ENCODE measurements at regions not wholly inside any gene's neighbourhood (a gene's known extent, or its start where the extent isn't known, plus 50 kb on each side); places are given as distances from the start of the nearest gene placed in this dataset.
"Not testable (repeated sequence)": the region's sequence is repeated elsewhere in the genome, so short reads cannot be mapped to it uniquely, and the experiment has no call there.

DNA sequence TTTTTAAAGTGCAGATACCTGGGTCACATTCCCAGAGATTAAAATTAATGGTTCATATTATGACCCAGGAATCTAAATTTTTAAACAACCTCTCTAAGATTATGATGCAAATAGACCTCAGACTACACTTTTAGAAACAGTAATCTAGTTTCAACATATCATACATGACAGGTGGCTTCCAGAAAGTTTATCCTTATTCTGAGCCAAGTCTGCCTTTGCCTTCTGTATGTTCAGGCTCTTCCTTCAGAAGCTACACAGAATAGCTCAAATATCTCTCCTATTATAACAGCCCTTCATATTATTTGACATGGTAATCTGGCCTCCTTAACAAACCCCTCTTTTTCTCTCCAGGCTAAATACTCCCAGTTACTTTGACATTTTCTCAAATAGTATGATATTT, 101.9 kb downstream of the FZD1 start:
- CTCF ChIA-PET: no interaction called here
- H3K9me3 Mint-ChIP-seq: no peaks in the 10 kb centered on the region
- POLR2A ChIA-PET: no interaction called here
- no peaks in the 10 kb centered on the region for H3K4me1 Mint-ChIP-seq
- H3K27me3 Mint-ChIP-seq: no peaks in the 10 kb centered on the region
- H3K36me3 Mint-ChIP-seq (ENCODE audit: low read depth): no peaks in the 10 kb centered on the region
- DNase-seq: no peak
- H3K27ac Mint-ChIP-seq: no peak overlapping the region
- H3K4me3 Mint-ChIP-seq: no peak overlapping the region

DNA sequence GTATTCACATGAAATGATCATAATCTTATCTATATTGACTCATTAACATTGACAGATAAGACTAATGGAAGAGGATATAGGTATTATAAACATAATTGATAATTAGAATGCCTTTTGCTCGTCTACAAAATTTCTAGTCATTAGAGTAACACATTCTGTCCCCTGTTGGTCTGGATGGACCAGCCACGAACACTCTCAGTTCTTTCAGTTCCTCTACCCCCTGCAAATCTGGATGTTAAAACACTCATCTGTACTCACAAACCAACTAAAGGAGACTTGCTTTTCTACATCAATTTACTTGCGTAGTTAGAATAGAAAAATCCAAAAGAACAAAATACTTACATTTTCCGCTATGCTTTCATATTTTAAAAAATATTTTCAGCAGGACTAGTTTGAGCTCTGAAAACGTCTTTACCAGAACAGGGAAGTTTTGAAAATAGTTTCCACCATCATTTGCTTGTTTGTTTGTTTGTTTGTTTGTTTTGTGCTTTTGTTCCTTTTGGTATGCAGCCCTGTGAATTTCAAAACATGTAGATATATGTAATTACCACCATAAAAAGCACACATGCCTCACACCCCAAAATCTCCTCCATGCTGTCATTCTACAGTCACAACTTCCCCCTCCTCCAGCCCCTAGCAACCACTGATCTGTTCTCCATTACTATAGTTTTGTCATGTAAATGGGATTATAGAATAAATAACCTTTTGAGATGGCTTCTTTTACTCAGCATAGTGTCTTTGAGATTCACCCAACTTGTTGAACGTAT, 103.8 kb downstream of the FZD1 start:
- no peaks in the 10 kb centered on the region for H3K27me3 Mint-ChIP-seq
- H3K27ac Mint-ChIP-seq: no peak overlapping the region
- no peaks in the 10 kb centered on the region for H3K36me3 Mint-ChIP-seq (ENCODE audit: low read depth)
- DNase-seq: no peak
- POLR2A ChIA-PET: no interaction called here
- no peak overlapping the region for H3K4me3 Mint-ChIP-seq
- H3K4me1 Mint-ChIP-seq: no peaks in the 10 kb centered on the region
- CTCF ChIA-PET: no interaction called here
- H3K9me3 Mint-ChIP-seq: no peaks in the 10 kb centered on the region

DNA sequence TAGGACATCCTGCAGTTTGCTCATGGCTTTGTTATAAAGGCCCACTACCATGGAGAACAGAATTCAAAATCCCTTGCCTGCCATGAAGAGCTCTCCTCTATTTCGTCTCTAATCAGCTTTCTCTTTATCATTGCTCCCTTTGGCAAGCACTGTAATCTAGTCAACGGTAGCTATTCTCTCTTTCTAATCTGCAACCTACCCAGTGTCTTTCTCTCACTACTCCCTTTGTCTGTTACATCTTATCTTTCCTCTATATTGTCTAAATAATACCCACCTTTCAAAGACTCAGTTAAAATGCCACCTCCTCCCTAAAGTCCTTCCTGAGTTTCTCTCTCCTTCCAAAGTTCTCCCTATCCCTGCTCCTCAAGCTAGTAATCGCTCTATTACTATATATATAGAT, 108.1 kb downstream of the FZD1 start:
- Mint-ChIP-seq H3K9me3 (no peaks in the 10 kb centered on the region), H3K4me1 (no peaks in the 10 kb centered on the region), H3K27me3 (no peaks in the 10 kb centered on the region), H3K4me3 (no peak overlapping the region), H3K36me3 (ENCODE audit: low read depth) (no peaks in the 10 kb centered on the region), H3K27ac (no peak overlapping the region)
- no peak for DNase-seq
- ChIA-PET CTCF (interaction anchor here (0.6 to 1.1 kb wide), 2 partner anchors 13 to 253 kb away, joined by 4 to 7 read pairs; no protein-coding TSS in a partner anchor), POLR2A (no interaction called here)

DNA sequence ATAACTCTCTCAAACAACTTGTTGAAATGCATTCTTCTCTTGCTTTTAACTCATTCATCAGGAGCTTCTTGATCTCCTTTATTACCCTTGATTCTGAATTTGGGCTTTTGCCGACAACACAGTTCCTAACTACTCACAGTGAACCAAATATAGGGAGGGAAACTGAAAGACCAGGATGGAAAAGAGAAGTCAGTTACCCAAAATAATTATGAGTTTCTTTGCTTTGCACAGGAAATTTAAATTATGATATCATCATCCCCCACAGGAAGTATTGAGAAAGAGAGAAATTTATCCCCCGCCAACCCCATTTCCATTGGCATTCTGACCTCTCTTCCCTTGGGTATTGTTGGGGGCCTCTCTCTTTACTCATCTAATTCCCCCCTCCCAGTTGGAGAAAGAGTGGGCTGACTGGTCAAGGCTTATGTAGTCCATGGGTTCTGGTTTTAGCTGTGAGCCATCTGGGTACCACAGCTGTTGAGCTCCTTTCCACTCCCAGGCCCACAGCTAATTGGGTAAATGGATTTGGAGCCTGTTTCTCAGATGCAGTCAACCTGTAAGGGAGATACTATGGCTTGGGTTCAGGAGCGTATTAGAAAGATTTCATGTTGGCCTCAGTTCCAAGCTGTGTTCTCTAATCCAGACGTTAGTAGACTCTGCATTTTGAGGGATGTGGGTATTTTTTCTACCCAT, 109.0 kb downstream of the FZD1 start:
- no peak overlapping the region for H3K27ac Mint-ChIP-seq
- no peaks in the 10 kb centered on the region for H3K9me3 Mint-ChIP-seq
- no peak for DNase-seq
- H3K4me1 Mint-ChIP-seq: no peaks in the 10 kb centered on the region
- no peak overlapping the region for H3K4me3 Mint-ChIP-seq
- POLR2A ChIA-PET: no interaction called here
- no peaks in the 10 kb centered on the region for H3K27me3 Mint-ChIP-seq
- no peaks in the 10 kb centered on the region for H3K36me3 Mint-ChIP-seq (ENCODE audit: low read depth)
- CTCF ChIA-PET: interaction anchor here (1.1 kb wide), 1 partner anchor 12 kb away, joined by 4 read pairs; no protein-coding TSS in a partner anchor

GRCh38 chr7:91374321-91374989, 110.2 kb downstream of the FZD1 start:
- Mint-ChIP-seq H3K27ac (no peak overlapping the region), H3K36me3 (ENCODE audit: low read depth) (no peaks in the 10 kb centered on the region), H3K4me3 (no peak overlapping the region), H3K9me3 (peaks cover under 1% of the 10 kb centered on the region), H3K4me1 (no peaks in the 10 kb centered on the region), H3K27me3 (no peaks in the 10 kb centered on the region)
- no peak for DNase-seq
- ChIA-PET CTCF (no interaction called here), POLR2A (no interaction called here)

DNA sequence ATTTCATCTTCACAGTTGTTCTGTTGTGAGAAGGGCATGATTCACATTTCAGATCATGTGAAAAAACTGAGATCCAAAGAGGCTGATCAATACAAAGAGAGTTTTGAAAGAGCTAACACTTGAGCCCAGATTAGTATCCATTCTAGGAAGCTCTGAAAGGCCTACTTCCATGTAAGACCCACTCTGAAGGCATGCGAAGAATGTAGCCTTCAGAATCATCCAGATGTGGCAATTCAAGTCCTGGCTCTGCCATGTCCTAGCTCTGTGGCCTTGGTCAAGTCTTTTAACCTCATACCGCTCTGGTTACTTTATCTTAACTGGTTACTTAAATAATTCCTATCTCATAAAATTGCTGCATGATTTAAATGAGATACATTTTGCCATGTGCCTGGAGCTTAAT, 111.1 kb downstream of the FZD1 start:
- ChIA-PET POLR2A (no interaction called here), CTCF (no interaction called here)
- Mint-ChIP-seq H3K4me3 (no peak overlapping the region), H3K9me3 (peaks cover 1% of the 10 kb centered on the region), H3K27me3 (no peaks in the 10 kb centered on the region), H3K36me3 (ENCODE audit: low read depth) (no peaks in the 10 kb centered on the region), H3K4me1 (no peaks in the 10 kb centered on the region), H3K27ac (no peak overlapping the region)
- DNase-seq: no peak

DNA sequence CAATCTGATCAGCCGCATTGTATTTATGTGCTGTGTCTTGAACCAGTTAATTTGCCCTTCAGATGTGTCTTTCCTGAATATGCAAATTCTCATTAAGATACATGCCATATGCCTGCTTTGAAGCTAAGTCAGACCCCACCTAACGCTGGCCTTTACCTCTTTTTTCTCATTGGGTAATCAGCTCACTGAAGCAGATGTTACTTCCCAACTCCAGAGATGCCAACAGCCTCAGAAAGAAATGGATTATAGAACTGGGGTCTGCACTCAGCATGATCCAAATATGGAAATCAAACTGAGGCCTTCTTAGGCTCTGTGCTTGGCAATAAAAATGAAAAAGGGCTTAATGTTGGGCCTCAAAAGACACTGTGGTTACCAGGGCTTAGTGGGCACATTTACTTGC, 113.9 kb downstream of the FZD1 start:
- Mint-ChIP-seq H3K4me3 (no peak overlapping the region), H3K36me3 (ENCODE audit: low read depth) (no peaks in the 10 kb centered on the region), H3K9me3 (peaks cover 1% of the 10 kb centered on the region), H3K27me3 (no peaks in the 10 kb centered on the region), H3K4me1 (no peaks in the 10 kb centered on the region), H3K27ac (no peak overlapping the region)
- POLR2A ChIA-PET: no interaction called here
- no peak for DNase-seq
- CTCF ChIA-PET: no interaction called here

DNA sequence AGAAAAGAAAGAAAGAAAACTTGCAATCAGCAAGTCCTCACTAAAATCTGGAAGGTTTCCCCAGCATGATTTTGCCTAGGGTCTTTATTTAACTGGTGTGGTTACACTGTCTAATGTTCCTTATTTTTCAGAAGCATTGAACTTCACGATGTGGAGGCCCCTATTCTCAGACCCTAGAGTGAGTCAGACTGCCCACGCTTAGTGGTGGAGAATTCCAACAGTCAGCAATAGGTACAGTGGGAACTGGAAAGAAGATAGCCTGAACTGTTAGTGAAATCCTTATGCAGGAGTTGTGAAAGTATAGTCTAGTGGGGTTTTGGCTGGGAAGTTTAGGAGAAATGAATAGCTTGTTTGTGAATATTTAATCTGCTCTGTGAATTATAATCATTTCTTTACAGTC, 115.0 kb downstream of the FZD1 start:
- POLR2A ChIA-PET: no interaction called here
- H3K9me3 Mint-ChIP-seq: peaks cover 1% of the 10 kb centered on the region
- H3K27ac Mint-ChIP-seq: no peak overlapping the region
- no peak overlapping the region for H3K4me3 Mint-ChIP-seq
- H3K36me3 Mint-ChIP-seq (ENCODE audit: low read depth): no peaks in the 10 kb centered on the region
- CTCF ChIA-PET: no interaction called here
- H3K27me3 Mint-ChIP-seq: no peaks in the 10 kb centered on the region
- no peaks in the 10 kb centered on the region for H3K4me1 Mint-ChIP-seq
- DNase-seq: no peak

GRCh38 chr7:91379991-91380390, 115.8 kb downstream of the FZD1 start:
- H3K9me3 Mint-ChIP-seq: peaks cover 1% of the 10 kb centered on the region
- no peak overlapping the region for H3K4me3 Mint-ChIP-seq
- H3K27me3 Mint-ChIP-seq: no peaks in the 10 kb centered on the region
- CTCF ChIA-PET: no interaction called here
- POLR2A ChIA-PET: no interaction called here
- H3K4me1 Mint-ChIP-seq: no peaks in the 10 kb centered on the region
- DNase-seq: no peak
- no peak overlapping the region for H3K27ac Mint-ChIP-seq
- no peaks in the 10 kb centered on the region for H3K36me3 Mint-ChIP-seq (ENCODE audit: low read depth)

- H3K36me3 Mint-ChIP-seq (ENCODE audit: low read depth): no peaks in the 10 kb centered on the region
- no peak overlapping the region for H3K27ac Mint-ChIP-seq
- DNase-seq: no peak
- POLR2A ChIA-PET: no interaction called here
- H3K4me3 Mint-ChIP-seq: no peak overlapping the region
- H3K9me3 Mint-ChIP-seq: peaks cover 1% of the 10 kb centered on the region
- H3K27me3 Mint-ChIP-seq: no peaks in the 10 kb centered on the region
- CTCF ChIA-PET: no interaction called here
- H3K4me1 Mint-ChIP-seq: no peaks in the 10 kb centered on the region
These were observed 119.0 kb downstream of the FZD1 start for GRCh38 chr7:91383053-91383904.

DNA sequence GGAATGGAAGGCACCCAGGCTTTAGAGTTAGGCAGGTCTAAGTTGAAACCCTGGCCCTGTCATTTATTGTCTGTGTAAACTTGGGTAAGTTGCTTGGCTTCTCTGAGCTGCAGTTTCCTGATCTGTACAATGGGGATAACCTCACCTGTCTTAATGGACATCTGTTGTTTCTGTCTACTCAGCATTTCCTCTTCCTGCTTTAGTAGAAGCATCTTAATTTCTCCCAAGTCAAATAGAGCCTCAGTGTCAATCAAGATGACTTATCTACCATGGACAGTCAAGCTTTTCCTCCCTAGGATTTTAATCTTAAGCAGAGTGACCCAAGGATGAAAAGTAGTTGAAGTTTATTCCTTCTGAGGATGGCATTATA, 119.7 kb downstream of the FZD1 start:
- POLR2A ChIA-PET: no interaction called here
- CTCF ChIA-PET: no interaction called here
- no peak overlapping the region for H3K27ac Mint-ChIP-seq
- no peaks in the 10 kb centered on the region for H3K27me3 Mint-ChIP-seq
- DNase-seq: no peak
- H3K4me1 Mint-ChIP-seq: no peaks in the 10 kb centered on the region
- H3K36me3 Mint-ChIP-seq (ENCODE audit: low read depth): no peaks in the 10 kb centered on the region
- H3K4me3 Mint-ChIP-seq: no peak overlapping the region
- peaks cover 1% of the 10 kb centered on the region for H3K9me3 Mint-ChIP-seq

DNA sequence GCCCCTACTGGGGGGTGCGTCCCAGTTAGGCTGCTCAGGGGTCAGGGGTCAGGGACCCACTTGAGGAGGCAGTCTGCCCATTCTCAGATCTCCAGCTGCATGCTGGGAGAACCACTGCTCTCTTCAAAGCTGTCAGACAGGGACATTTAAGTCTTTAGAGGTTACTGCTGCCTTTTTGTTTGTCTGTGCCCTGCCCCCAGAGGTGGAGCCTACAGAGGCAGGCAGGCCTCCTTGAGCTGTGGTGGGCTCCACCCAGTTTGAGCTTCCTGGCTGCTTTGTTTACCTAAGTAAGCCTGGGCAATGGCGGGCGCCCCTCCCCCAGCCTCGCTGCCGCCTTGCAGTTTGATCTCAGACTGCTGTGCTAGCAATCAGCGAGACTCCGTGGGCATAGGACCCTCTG, 130.5 kb downstream of the FZD1 start:
- not testable (repeated sequence) for H3K27ac Mint-ChIP-seq

GRCh38 chr7:91395313-91395712, 131.1 kb downstream of the FZD1 start:
- H3K4me1 Mint-ChIP-seq, POLR2A ChIA-PET: not testable (repeated sequence)

More for the DNA sequence above, 130.5 kb downstream of the FZD1 start:
- DNase-seq; H3K36me3 Mint-ChIP-seq (ENCODE audit: low read depth); H3K9me3 Mint-ChIP-seq; H3K4me3 Mint-ChIP-seq; CTCF ChIA-PET; POLR2A ChIA-PET; H3K27me3 Mint-ChIP-seq; H3K4me1 Mint-ChIP-seq: not testable (repeated sequence)

More at GRCh38 chr7:91395313-91395712, 131.1 kb downstream of the FZD1 start:
- H3K9me3 Mint-ChIP-seq; H3K36me3 Mint-ChIP-seq (ENCODE audit: low read depth); H3K27me3 Mint-ChIP-seq; H3K4me3 Mint-ChIP-seq; DNase-seq; CTCF ChIA-PET; H3K27ac Mint-ChIP-seq: not testable (repeated sequence)
